H1 (cell line): ENCODE measurements at regions not wholly inside any gene's neighbourhood (a gene's known extent, or its start where the extent isn't known, plus 50 kb on each side); places are given as distances from the start of the nearest gene placed in this dataset.

ENCODE experiments used
- CTCF ChIA-PET: fragments of 300-600 bp; sonication (Branson Sonifier 250); formaldehyde crosslinking; loops from one replicate; lab custom pipeline; 2021; ENCODE audit not compliant: partially characterized antibody; lab: Charles Lee
- POLR2A ChIA-PET: fragments of 300-600 bp; sonication (Branson Sonifier 250); formaldehyde crosslinking; loops from one replicate; lab custom pipeline; 2021; ENCODE audit warnings: inconsistent platforms; ENCODE audit not compliant: partially characterized antibody; lab: Charles Lee
- DNase-seq, 2 experiments: peaks; one replicate each; pipeline versions ENCODE4 v3.0.0 to v3.0.0-alpha.2; 2010 to 2022; ENCODE audit warnings: low spot score in 2 of 2, low read depth in 1 of 2, mixed read lengths in 1 of 2
- FAIRE-seq: peaks from 2 replicates; lab custom pipeline; 2011; peaks lifted over from hg19 to GRCh38; lab: Jason Lieb, UNC
- H2AFZ ChIP-seq: 2 replicates; pipeline ENCODE4 v1.8.1; 2012; ENCODE audit warnings: low read length, inconsistent platforms
- H2AK5ac ChIP-seq: 2 replicates; pipeline ENCODE4 v1.6.1; 2013; ENCODE audit warnings: low read depth, low read length
- H2BK120ac ChIP-seq: replicated peaks from 2 replicates; pipeline ENCODE3; 2013; ENCODE audit warnings: low read depth, low read length, inconsistent platforms
- H2BK12ac ChIP-seq: 2 replicates; pipeline ENCODE4 v1.6.1; 2013; ENCODE audit warnings: low read depth, low read length
- H2BK15ac ChIP-seq: 2 replicates; pipeline ENCODE4 v1.6.1; 2013; ENCODE audit warnings: low read length
- H2BK20ac ChIP-seq: 2 replicates; pipeline ENCODE4 v1.6.1; 2013; ENCODE audit warnings: low read length
- H2BK5ac ChIP-seq: 2 replicates; pipeline ENCODE4 v1.6.1; 2013; ENCODE audit warnings: low read depth, low read length
- H3K14ac ChIP-seq: 2 replicates; pipeline ENCODE4 v1.6.1; 2013; ENCODE audit warnings: inconsistent platforms; ENCODE audit not compliant: insufficient read length
- H3K18ac ChIP-seq: 2 replicates; pipeline ENCODE4 v1.6.1; 2013; ENCODE audit warnings: low read length; ENCODE audit errors: extremely low read depth
- H3K23ac ChIP-seq: 2 replicates; pipeline ENCODE4 v1.6.1; 2013; ENCODE audit warnings: inconsistent platforms; ENCODE audit not compliant: insufficient read length
- H3K23me2 ChIP-seq: 2 replicates; pipeline ENCODE4 v1.6.1; 2013; ENCODE audit warnings: low read depth, low read length
- H3K27ac ChIP-seq: 2 replicates; pipeline ENCODE4 v1.6.1; 2011; ENCODE audit warnings: low read depth, low read length, inconsistent platforms
- H3K27me3 ChIP-seq, 4 experiments: replicated peaks in 1 of 4; 1 replicate in 1 of 4; 2 replicates in 3 of 4; pipeline versions ENCODE4 v1.6.1 to v1.8.1; 2011 to 2013; ENCODE audit warnings: low read length in 3 of 4, mild to moderate bottlenecking in 3 of 4, inconsistent platforms in 2 of 4, mixed read lengths in 2 of 4, moderate library complexity in 1 of 4; ENCODE audit not compliant: control insufficient read depth in 3 of 4, insufficient read depth in 3 of 4; ENCODE audit errors: extremely low read depth in 1 of 4
- H3K36me3 ChIP-seq, 4 experiments: 2 replicates each; pipeline versions ENCODE4 v1.6.1 to v1.8.1; 2011 to 2013; ENCODE audit warnings: mild to moderate bottlenecking in 4 of 4, low read length in 3 of 4, moderate library complexity in 2 of 4, control low read depth in 1 of 4, inconsistent platforms in 1 of 4; ENCODE audit not compliant: insufficient read depth in 4 of 4, control insufficient read depth in 2 of 4
- H3K4ac ChIP-seq: replicated peaks from 2 replicates; pipeline ENCODE3; 2013; ENCODE audit warnings: low read length, low read depth, mixed read lengths, inconsistent platforms; ENCODE audit not compliant: insufficient read length
- H3K4me1 ChIP-seq, 4 experiments: replicated peaks in 1 of 4; 1 replicate in 1 of 4; 2 replicates in 3 of 4; pipeline versions ENCODE4 v1.6.1 to v1.8.1; 2011 to 2013; ENCODE audit warnings: low read length in 3 of 4, inconsistent platforms in 2 of 4, mixed read lengths in 1 of 4; ENCODE audit not compliant: insufficient read depth in 4 of 4, control insufficient read depth in 3 of 4
- H3K4me2 ChIP-seq, 2 experiments: 2 replicates each; pipeline versions ENCODE4 v1.6.1 to v1.8.1; 2011 to 2013; ENCODE audit warnings: low read depth in 2 of 2, low read length in 2 of 2, control low read depth in 1 of 2, inconsistent platforms in 1 of 2, mild to moderate bottlenecking in 1 of 2; ENCODE audit not compliant: insufficient read depth in 1 of 2
- H3K4me3 ChIP-seq, 4 experiments: fragments of 200-600, 300-600 bp in 1 of 4; sonication (generic), shearing (Covaris generic), sonication (Bioruptor Twin) in 1 of 4; 2 replicates each; pipeline versions ENCODE4 v1.5.1 to v1.8.1; 2011 to 2016; ENCODE audit warnings: low read length in 4 of 4, low read depth in 3 of 4, control low read depth in 2 of 4, inconsistent platforms in 2 of 4, mild to moderate bottlenecking in 2 of 4, mixed read lengths in 1 of 4, moderate library complexity in 1 of 4; ENCODE audit not compliant: insufficient read depth in 2 of 4; ENCODE audit errors: extremely low read depth in 1 of 4
- H3K56ac ChIP-seq: replicated peaks from 2 replicates; pipeline ENCODE3; 2013; ENCODE audit warnings: low read depth, mild to moderate bottlenecking, mixed read lengths, low read length, inconsistent platforms; ENCODE audit not compliant: insufficient read length
- H3K79me1 ChIP-seq: 2 replicates; pipeline ENCODE4 v1.6.1; 2013; ENCODE audit warnings: low read depth, low read length, control low read depth
- H3K79me2 ChIP-seq, 2 experiments: 2 replicates each; pipeline versions ENCODE4 v1.6.1 to v1.8.1; 2012 to 2013; ENCODE audit warnings: low read length in 2 of 2, mild to moderate bottlenecking in 2 of 2, inconsistent platforms in 1 of 2; ENCODE audit not compliant: insufficient read depth in 2 of 2, control insufficient read depth in 1 of 2
- H3K9ac ChIP-seq, 4 experiments: replicated peaks in 1 of 4; 1 replicate in 1 of 4; 2 replicates in 3 of 4; pipeline versions ENCODE4 v1.6.1 to v1.8.1; 2011 to 2013; ENCODE audit warnings: low read depth in 3 of 4, low read length in 3 of 4, control low read depth in 2 of 4, mild to moderate bottlenecking in 2 of 4, moderate library complexity in 2 of 4, inconsistent platforms in 1 of 4; ENCODE audit errors: extremely low read depth in 1 of 4
- H3K9me3 ChIP-seq, 2 experiments: 2 replicates each; pipeline versions ENCODE4 v1.6.1 to v1.8.1; 2012 to 2013; ENCODE audit warnings: mild to moderate bottlenecking in 2 of 2, moderate library complexity in 2 of 2, control low read depth in 1 of 2, inconsistent platforms in 1 of 2, low read depth in 1 of 2, low read length in 1 of 2, mixed read lengths in 1 of 2; ENCODE audit not compliant: insufficient read depth in 2 of 2
- H4K20me1 ChIP-seq, 2 experiments: replicated peaks in 1 of 2; 2 replicates each; pipeline versions ENCODE3 to v1.8.1; 2011 to 2013; ENCODE audit warnings: inconsistent platforms in 2 of 2, low read length in 2 of 2, mild to moderate bottlenecking in 1 of 2; ENCODE audit not compliant: insufficient read depth in 2 of 2, control insufficient read depth in 1 of 2
- H4K5ac ChIP-seq: 2 replicates; pipeline ENCODE4 v1.6.1; 2013; ENCODE audit warnings: low read length, low read depth, mixed read lengths, inconsistent platforms; ENCODE audit not compliant: insufficient read length
- H4K8ac ChIP-seq: 2 replicates; pipeline ENCODE4 v1.8.0; 2013; ENCODE audit warnings: mild to moderate bottlenecking, moderate library complexity, low read length, inconsistent platforms; ENCODE audit not compliant: insufficient read depth; ENCODE audit errors: extremely low read depth
- H4K91ac ChIP-seq: replicated peaks from 2 replicates; pipeline ENCODE3; 2013; ENCODE audit warnings: low read length, mixed read lengths, inconsistent platforms; ENCODE audit not compliant: insufficient read length
- CTBP2 ChIP-seq: IDR thresholded peaks from 2 replicates; pipeline ENCODE4 v1.7.0; 2011; ENCODE audit warnings: borderline replicate concordance, mild to moderate bottlenecking, moderate library complexity, mixed read lengths, low read length; ENCODE audit not compliant: insufficient read depth, insufficient read length
- NANOG ChIP-seq: IDR thresholded peaks from 2 replicates; pipeline ENCODE4 v1.6.1; 2011; ENCODE audit warnings: low read length, low read depth, mild to moderate bottlenecking, inconsistent platforms; ENCODE audit not compliant: insufficient read depth, poor library complexity, severe bottlenecking
- TEAD4 ChIP-seq: IDR thresholded peaks from 2 replicates; pipeline ENCODE4 v1.6.1; 2012; ENCODE audit warnings: low read depth, low read length, inconsistent platforms, mixed read lengths
- YY1 ChIP-seq: IDR thresholded peaks from 2 replicates; pipeline ENCODE4 v1.6.1; 2011; ENCODE audit warnings: low read depth, mild to moderate bottlenecking, low read length
- WGBS, 2 experiments: shearing (Covaris generic) in 1 of 2; methylation state at CpG; one replicate each; pipeline versions ENCODE4 v1.1.6 to v1.1.7; 2013 to 2015; ENCODE audit warnings: low lambda C conversion rate in 2 of 2, mixed read lengths in 2 of 2, inconsistent platforms in 1 of 2, low coverage in 1 of 2, missing lambda C conversion rate in 1 of 2; ENCODE audit not compliant: insufficient replicate concordance in 2 of 2, insufficient coverage in 1 of 2, insufficient read length in 1 of 2; ENCODE audit errors: extremely low coverage in 1 of 2, missing lambda C conversion rate in 1 of 2; 5-methylcytosine and 5-hydroxymethylcytosine counted together

DNA sequence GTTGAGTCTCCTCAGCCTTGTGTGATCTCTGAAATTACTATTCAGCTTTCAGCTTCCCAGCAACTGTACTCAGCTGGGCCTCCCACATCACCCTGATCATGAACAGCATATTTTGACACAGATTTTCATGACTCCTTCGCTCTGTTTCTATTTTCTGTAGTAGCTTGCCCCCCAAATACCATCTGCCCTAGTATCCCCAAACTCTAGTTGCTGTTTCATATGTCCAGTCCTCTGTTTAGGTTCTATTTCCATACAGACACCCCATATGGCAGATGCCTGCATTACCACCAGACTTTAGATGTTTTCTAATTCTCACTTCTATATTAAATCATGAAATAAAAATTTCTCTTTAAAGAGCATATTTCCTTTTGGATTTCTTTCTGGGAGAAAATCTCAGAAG is 217.2 kb upstream of the ARPP21 start:
- CTCF ChIA-PET = no interaction called here
- no peak overlapping the region for H2AFZ ChIP-seq

More for the DNA sequence above, 217.2 kb upstream of the ARPP21 start:
- no peak overlapping the region for H4K8ac ChIP-seq
- H2BK12ac ChIP-seq = no peak overlapping the region
- no peak overlapping the region for H3K4me3 ChIP-seq
- H3K27me3 ChIP-seq = no peaks in the 10 kb centered on the region
- no peaks in the 10 kb centered on the region for H3K23me2 ChIP-seq
- no peak overlapping the region for H4K5ac ChIP-seq
- H2BK5ac ChIP-seq = no peak overlapping the region
- no peak overlapping the region for H2BK120ac ChIP-seq
- H4K20me1 ChIP-seq = no peaks in the 10 kb centered on the region
- no peaks in the 10 kb centered on the region for H3K79me1 ChIP-seq
- no peak overlapping the region for H3K23ac ChIP-seq
- H3K79me2 ChIP-seq = no peaks in the 10 kb centered on the region
- H3K4me1 ChIP-seq = no peaks in the 10 kb centered on the region
- H3K36me3 ChIP-seq = no peaks in the 10 kb centered on the region
- H3K56ac ChIP-seq = no peak overlapping the region
- H3K18ac ChIP-seq = no peak overlapping the region
- no peak overlapping the region for H2BK20ac ChIP-seq
- H3K9ac ChIP-seq = no peak overlapping the region
- H3K4me2 ChIP-seq = no peak overlapping the region
- no peak for TF ChIP-seq NANOG
- no peak for TF ChIP-seq TEAD4
- no peak for TF ChIP-seq CTBP2
- no peak for TF ChIP-seq YY1
- no peaks in the 10 kb centered on the region for H3K9me3 ChIP-seq
- DNase-seq = no peak
- no peak overlapping the region for H3K14ac ChIP-seq
- H3K4ac ChIP-seq = no peak overlapping the region
- WGBS, 2 experiments = 88% methylated on average over 1 of the region's 1 CpG; no CpG with 5 or more reads in 1 of the 2 experiments
- POLR2A ChIA-PET = no interaction called here
- FAIRE-seq = no peak
- H4K91ac ChIP-seq = no peak overlapping the region
- no peak overlapping the region for H2AK5ac ChIP-seq
- no peak overlapping the region for H2BK15ac ChIP-seq
- H3K27ac ChIP-seq = no peak overlapping the region
